IMR-90 (cell line): ENCODE measurements at regions not wholly inside any gene's neighbourhood (a gene's known extent, or its start where the extent isn't known, plus 50 kb on each side); places are given as distances from the start of the nearest gene placed in this dataset.

Source experiments
- CEBPB ChIP-seq: IDR thresholded peaks from 2 replicates; pipeline ENCODE4 v1.6.1; 2012; ENCODE audit warnings: low read depth, low read length, improper control_type of control experiment
- CHD1 ChIP-seq: IDR thresholded peaks from 2 replicates; pipeline ENCODE4 v1.6.1; 2012; ENCODE audit warnings: low read depth, low read length, improper control_type of control experiment
- CTCF ChIP-seq: conservative IDR thresholded peaks from 2 replicates; pipeline ENCODE4 v1.5.1; 2012; ENCODE audit warnings: mild to moderate bottlenecking, low read depth, low read length, improper control_type of control experiment
- ELK1 ChIP-seq: fragments of 150-350 bp; IDR thresholded peaks from 2 replicates; pipeline ENCODE4 v1.6.1; 2016; ENCODE audit warnings: low read depth, mild to moderate bottlenecking, low read length, moderate library complexity, borderline replicate concordance
- FOS ChIP-seq: fragments of 150-350 bp; IDR thresholded peaks from 2 replicates; pipeline ENCODE4 v1.6.1; 2016; ENCODE audit warnings: low read depth, low read length
- MAFK ChIP-seq: IDR thresholded peaks from 2 replicates; pipeline ENCODE4 v1.6.1; 2012; ENCODE audit warnings: low read depth, low read length, improper control_type of control experiment
- MAZ ChIP-seq: IDR thresholded peaks from 2 replicates; pipeline ENCODE4 v1.6.1; 2012; ENCODE audit warnings: low read depth, mild to moderate bottlenecking, low read length, improper control_type of control experiment, moderate library complexity, borderline replicate concordance
- MXI1 ChIP-seq: IDR thresholded peaks from 2 replicates; pipeline ENCODE4 v1.6.1; 2012; ENCODE audit warnings: low read depth, mild to moderate bottlenecking, low read length, moderate library complexity, borderline replicate concordance
- POLR2A ChIP-seq: IDR thresholded peaks from 2 replicates; pipeline ENCODE4 v1.6.1; 2012; ENCODE audit warnings: mild to moderate bottlenecking, low read depth, low read length
- RAD21 ChIP-seq: IDR thresholded peaks from 2 replicates; pipeline ENCODE4 v1.6.1; 2012; ENCODE audit warnings: low read length, improper control_type of control experiment
- RCOR1 ChIP-seq: IDR thresholded peaks from 2 replicates; pipeline ENCODE4 v1.6.1; 2012; ENCODE audit warnings: mild to moderate bottlenecking, low read length, improper control_type of control experiment; ENCODE audit not compliant: insufficient replicate concordance
- RFX5 ChIP-seq: IDR thresholded peaks from 2 replicates; pipeline ENCODE4 v1.8.0; 2012; ENCODE audit warnings: low read depth, mild to moderate bottlenecking, low read length, moderate library complexity
- SMC3 ChIP-seq: fragments of 150-350 bp; IDR thresholded peaks from 2 replicates; pipeline ENCODE4 v1.6.1; 2016; ENCODE audit warnings: low read depth, mild to moderate bottlenecking, antibody characterized with exemption, low read length, moderate library complexity
- USF2 ChIP-seq: fragments of 150-350 bp; IDR thresholded peaks from 2 replicates; pipeline ENCODE4 v1.6.1; 2017; ENCODE audit warnings: mild to moderate bottlenecking, antibody characterized with exemption, low read length, low read depth

GRCh38 chr2:42938671-42939370 is 146.4 kb upstream of the HAAO start:
- TF ChIP-seq MAZ (no peak), SMC3 (no peak), CTCF (no peak), MAFK (no peak), RAD21 (no peak), POLR2A (no peak), USF2 (no peak), MXI1 (no peak), CHD1 (no peak), ELK1 (no peak), RFX5 (no peak), RCOR1 (no peak), CEBPB (no peak), FOS (no peak)
